GM08714 (cell line): ENCODE measurements at regions not wholly inside any gene's neighbourhood (a gene's known extent, or its start where the extent isn't known, plus 50 kb on each side); places are given as distances from the start of the nearest gene placed in this dataset.
"Not testable (repeated sequence)": the region's sequence is repeated elsewhere in the genome, so short reads cannot be mapped to it uniquely, and the experiment has no call there.

ENCODE experiments used
- H3K4me3 ChIP-seq: fragments of 200-500 bp; sonication (Bioruptor generic); 2 replicates; pipeline ENCODE4 v1.5.1; 2014; ENCODE audit warnings: mild to moderate bottlenecking, low read length, inconsistent platforms
- ZNF274 ChIP-seq: IDR thresholded peaks from 2 replicates; pipeline ENCODE4 v1.6.1; 2012; ENCODE audit warnings: mild to moderate bottlenecking, low read depth, low read length

DNA sequence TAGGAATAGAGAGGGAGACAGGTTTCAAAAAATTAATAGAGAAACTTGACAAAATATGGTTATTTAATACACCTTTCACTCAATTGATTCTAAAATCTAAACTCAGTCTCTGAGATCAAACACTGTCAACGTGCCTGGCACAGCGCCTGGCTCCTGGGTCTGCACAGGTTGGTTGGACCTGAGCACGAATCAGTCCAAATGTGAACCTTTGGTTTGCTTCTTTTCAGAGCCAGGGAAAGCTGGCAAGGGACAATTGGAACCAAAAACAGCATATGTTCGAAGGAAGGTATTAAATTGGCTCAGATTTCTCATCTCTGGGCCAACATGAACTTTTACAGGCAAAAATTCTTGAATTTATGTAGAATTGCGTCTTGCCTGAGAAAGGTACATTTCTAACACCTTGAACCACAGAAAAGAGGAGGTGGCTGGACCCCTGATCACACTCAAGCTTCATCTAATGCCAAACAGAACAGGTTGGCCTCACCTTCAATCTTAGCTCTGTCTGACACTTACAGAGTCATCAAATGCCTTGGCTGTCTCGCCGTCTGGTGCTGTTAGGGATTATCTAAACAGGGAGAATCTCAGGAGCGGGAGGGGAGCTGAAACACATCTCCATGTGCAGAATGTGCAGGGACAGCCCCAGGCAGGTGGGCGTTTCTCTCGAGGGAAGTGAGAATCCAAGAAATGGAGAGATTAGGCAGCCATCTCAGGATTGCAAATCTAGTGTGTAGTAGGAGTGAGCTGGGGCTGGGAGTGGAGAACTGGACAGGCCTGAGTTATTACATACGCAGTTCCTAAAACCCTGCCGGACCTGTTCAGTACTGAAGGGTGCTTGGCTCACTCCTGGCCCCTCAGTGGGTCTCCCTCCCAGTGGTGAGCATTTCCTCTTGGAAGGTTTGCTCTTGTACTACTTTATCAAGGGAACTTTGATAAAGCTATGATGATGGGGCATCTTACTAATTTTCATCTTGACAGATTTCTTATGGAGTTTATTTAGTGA lies 442.2 kb upstream of the B3GAT1 start:
- H3K4me3 ChIP-seq: no peak overlapping the region
- no peak for TF ChIP-seq ZNF274

DNA sequence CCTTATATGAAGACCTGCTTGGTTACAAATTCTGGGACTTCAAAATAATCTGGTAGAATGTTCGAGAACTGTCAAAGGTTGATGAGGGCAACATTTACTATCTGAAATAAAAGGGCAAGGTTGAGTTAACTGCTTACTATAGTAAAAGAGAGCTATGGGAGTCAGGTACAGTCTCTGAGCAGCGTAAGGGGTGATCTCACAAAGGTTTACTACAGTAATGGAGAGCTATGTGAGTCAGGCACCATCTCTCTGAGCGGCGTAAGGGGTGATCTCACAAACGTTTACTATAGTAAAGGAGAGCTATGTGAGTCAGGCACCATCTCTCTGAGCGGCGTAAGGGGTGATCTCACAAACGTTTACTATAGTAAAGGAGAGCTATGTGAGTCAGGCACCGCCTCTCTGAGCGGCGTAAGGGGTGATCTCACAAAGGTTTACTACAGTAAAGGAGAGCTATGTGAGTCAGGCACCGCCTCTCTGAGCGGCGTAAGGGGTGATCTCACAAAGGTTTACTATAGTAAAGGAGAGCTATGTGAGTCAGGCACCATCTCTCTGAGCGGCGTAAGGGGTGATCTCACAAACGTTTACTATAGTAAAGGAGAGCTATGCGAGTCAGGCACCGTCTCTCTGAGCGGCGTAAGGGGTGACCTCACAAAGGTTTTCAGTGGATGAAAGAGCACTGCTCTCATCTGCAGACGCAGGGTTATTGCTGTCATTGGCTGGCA lies 439.6 kb upstream of the B3GAT1 start:
- not testable (repeated sequence) for H3K4me3 ChIP-seq

DNA sequence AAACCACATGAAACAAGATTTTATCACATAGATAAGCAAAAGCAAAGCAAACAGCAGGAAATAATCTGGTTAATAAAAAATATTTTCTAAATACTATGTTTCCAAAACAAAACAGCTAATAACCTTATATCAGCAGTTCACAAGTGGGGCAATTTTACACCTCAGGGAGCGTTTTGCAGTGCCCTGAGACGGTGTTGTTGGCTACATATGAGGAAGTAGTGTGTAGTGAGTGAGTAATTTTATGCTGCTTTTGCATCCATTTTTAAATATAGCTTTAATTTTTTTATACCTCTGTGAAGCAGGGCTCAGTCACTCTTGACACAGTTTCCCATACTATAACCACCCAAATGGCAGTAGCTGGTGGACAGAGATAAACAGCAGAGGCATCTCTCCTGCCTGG lies 438.5 kb upstream of the B3GAT1 start:
- H3K4me3 ChIP-seq: no peak overlapping the region
- no peak for TF ChIP-seq ZNF274

DNA sequence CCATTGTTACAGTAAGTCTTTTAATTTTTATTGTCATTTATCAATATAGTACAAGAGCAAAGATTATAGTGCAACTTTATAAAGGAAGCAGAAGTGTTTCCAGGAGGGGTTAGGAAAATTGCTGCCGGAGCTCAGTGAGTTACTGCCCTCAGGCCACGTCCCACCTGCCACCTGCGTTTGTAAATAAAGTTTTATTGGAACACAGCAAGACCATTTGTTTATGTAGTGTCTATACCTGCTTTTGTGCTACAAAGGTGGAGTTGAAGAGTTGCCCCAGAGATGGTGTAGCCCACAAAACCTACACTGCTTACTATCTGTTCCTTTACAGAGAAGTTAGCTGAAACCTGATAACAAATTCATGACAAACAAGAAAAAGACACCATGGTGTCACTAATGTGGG lies 437.8 kb upstream of the B3GAT1 start:
- TF ChIP-seq ZNF274: no peak
- no peak overlapping the region for H3K4me3 ChIP-seq

DNA sequence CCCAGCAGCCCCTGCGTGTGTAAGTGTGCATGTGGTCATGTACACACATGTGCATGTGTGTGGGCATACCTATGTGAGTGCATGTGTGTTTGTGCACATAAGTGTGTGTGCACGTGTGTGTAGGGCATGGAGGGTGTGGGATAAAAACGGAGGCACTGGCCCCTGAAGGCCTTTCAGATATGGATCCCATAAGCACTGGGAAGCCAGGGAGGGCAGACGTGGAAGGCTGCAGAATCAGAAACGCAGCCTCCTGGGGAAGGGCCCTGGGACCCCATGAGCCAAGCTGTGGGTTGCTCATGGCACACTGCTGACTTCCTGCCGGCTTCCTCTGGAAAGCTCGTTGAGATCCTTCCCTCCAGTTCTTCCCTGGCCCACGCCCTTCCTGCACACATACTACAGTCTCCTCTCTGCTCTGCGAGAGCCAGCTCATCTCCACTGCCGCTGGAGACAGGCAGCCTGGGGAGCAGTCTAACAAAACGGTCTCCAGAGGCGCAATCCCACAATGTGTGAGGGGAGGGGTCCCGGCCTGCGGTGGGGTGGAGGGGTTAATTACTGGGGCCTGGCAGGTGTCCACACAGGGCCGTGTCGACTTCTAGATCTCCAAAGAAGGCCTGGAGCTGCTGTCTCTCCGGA lies 435.2 kb upstream of the B3GAT1 start:
- no peak for TF ChIP-seq ZNF274
- no peak overlapping the region for H3K4me3 ChIP-seq

DNA sequence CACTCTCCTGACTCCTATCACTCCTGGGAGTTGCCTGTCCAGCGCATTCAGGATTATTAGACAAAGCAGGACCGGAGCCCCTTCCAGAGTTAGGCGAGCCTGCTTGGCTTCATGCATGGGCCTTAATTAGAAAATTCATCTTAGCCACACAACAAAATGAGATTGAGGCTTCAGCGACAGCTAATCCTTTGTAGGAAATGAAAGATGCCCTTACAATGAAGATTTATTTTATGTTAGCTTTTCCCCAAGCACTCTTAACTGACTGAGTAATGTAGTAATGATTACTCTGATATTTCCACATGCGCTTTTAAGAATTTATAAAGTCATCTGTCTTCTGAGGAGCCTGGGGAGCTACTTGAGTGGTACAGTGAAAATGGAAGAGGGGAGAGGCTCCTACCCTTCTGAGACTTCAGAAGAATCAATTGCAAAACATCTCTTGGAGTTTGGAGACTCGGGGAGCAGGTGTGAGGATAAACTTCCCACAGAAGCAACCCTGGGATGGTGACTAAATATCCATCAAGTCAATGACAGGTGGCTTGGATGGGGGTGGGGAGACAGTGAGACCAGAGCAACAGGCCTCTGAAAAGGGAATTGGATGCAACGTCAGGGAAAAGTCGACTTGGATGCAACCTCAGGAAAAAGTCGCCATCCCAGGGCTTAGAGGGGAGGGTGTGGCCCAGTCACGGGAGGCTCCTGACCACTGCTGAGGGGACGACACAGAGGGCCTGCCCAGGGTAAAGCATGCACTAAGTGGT lies 434.5 kb upstream of the B3GAT1 start:
- no peak for TF ChIP-seq ZNF274

DNA sequence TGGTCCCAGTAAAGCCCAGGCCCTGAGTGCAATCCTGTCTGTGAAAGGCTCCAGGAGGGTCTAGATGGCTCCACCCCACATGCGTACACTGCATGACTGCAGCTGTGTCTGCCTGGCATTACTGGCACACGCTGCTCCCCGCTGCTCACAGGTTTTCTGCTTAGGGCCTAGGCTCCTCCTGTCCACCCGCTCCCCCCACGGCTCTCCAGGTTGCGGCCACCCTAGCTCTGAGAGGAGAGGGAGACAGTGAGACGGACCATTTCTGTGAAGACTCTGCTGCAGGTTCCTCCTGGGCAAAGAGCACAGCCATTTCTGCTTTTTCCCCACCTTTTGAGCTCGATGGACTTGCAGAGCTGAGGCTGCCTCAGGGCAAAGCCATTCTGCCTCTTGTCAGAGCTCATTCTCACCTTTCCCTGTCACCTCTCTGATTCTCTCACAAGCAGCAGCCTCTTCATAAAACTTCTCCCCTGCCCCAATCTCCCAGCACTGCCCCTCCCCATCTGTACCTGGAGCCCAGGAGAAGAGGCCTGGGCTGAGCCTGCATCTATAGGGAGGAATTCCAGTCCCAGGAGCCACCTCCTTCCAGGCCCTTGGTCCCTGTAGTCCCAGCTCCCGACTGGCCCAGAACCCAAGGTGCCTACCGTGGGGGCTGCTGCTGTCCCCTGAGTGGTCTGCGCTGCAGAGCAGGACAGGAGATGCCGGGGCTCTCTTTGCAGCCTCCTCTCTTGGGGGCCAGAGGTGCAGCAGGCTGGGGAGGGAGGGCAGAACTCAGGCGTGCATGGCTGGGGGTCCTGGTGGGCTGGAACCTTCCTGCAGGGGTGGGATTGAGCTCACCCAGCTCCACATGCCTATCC lies 433.7 kb upstream of the B3GAT1 start:
- H3K4me3 ChIP-seq: no peak overlapping the region
- TF ChIP-seq ZNF274: no peak

More for the DNA sequence above, 434.5 kb upstream of the B3GAT1 start:
- no peak overlapping the region for H3K4me3 ChIP-seq

DNA sequence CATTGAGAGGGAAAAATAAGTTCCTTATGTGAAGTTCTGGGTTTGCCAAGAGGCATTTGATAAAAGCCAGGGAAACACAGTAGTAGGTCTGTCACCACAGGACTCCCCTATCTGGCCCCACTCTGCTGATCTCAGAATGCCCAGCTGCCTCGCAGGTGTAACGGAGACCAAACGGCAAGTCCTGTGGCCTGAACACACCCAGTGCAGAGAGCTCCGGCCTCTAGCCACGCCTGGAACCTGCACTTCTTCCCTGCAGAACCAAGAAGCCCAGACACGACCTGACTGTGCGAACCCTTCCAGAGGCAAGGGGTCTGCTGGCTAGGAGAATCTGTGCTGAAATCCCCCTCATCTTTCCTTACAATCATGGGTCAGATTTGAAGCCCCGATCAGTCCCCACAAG lies 432.8 kb upstream of the B3GAT1 start:
- no peak for TF ChIP-seq ZNF274
- H3K4me3 ChIP-seq: no peak overlapping the region

DNA sequence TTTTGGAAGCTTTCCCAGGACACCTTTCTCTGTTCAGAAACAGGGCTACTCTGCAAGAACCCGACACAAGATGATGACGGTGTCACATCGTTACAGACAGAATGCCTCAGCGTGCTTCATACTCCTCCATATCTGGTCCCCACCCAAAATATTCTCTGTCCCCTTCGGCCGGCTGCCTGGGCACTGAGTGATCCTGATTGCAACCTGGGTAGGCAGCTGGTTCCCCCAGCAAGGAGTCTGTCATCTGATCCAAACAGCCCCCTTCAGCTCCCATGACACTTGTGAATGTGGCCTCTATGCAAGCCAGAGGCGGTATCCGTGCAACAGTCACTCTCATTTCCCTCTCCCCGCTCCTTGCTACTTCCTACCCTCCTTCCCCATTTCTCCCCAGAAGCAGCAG lies 431.7 kb upstream of the B3GAT1 start:
- no peak for TF ChIP-seq ZNF274
- H3K4me3 ChIP-seq: no peak overlapping the region

DNA sequence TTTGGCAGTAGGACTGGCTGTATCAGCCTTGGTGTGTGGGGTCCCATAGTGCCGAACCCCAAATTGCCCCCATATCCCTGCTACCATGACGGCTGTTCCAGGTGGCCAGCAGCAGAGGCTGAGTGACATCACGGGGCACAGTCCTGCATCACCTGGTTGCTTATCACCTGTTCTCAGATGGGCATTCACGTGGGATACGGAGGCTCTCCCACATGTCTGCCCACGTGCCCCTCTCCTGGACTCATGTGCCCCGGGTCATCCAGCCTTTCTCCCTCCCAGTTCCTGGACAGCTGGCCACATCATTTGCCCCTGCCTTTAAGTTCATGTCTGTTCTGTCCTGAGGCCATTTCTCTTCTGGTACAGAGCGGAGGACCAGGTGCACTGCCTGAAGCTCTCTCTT lies 431.0 kb upstream of the B3GAT1 start:
- no peak for TF ChIP-seq ZNF274
- H3K4me3 ChIP-seq: no peak overlapping the region

DNA sequence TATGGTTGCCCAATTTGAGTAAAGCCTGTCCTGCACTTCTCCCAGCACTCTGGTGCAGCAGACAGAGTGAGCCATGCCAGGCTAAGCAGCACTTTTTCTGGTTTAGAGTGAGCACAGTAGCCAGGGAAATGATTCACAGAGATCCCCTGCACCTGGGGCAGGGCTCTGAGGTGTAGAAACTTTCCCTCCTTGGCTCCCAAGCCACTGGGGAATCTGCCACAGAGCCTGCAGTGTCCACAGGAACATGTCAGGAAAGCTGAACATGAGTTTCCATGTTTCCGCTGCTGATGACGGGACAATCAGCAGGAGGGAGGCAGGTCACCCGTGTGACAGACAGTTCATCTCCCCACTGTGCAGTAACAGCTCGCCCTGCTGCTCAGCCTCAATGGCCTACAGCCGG lies 429.9 kb upstream of the B3GAT1 start:
- no peak overlapping the region for H3K4me3 ChIP-seq
- TF ChIP-seq ZNF274: no peak

DNA sequence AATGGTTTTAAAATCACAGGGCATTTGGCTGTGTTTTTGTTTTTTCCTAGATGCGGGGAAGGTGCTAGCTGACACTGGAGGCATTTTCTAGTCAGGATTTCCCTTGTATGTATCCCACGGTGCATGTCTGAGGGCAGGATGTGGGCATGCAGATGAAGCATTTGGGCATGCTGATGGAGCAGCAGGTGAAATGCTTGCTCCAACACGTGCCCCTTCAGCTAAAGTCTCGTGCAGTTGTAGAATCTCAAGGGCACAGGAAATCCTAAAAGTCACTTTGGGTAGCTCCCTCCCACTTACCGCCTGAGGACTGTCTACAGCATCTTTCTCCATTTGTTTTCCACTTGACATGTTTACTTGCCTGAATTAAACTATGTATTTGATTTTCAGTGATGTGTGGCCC lies 429.4 kb upstream of the B3GAT1 start:
- TF ChIP-seq ZNF274: no peak
- no peak overlapping the region for H3K4me3 ChIP-seq

DNA sequence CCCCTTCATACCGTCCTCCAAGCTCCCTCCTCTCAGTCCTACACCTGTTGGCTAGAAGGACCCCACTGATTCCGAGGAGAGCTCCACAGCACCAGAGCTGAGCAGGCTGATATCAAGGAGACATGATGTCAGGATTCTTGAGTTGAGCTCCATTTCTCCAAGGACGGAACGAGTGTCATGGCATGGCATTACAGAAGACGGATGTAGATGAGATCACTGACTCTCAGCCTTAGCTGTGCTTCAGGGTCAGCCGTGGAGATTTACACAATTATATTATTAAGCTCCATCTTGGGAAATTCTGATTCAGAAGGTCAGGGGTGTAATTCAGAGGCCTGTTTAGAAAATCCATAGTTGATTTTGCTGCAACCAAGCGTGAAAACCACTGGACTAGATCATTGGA lies 428.9 kb upstream of the B3GAT1 start:
- TF ChIP-seq ZNF274: no peak
- H3K4me3 ChIP-seq: no peak overlapping the region

DNA sequence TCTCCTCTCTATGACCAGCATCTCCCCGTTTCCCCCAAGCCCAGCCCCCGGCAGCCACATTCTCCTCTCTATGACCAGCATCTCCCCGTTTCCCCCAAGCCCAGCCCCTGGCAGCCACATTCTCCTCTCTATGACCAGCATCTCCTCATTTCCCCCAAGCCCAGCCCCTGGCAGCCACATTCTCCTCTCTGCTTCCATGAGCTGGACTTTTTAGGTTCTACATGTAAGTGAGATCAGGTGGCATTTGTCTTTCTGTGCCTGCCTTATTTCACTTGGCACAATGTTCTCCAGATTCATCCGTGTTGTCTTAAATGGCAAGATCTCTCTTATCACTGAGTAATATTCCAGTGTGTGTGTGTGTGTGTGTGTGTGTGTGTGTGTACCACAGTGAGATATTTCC lies 428.1 kb upstream of the B3GAT1 start:
- not testable (repeated sequence) for H3K4me3 ChIP-seq
